B cell (primary cell): ENCODE measurements at regions not wholly inside any gene's neighbourhood (a gene's known extent, or its start where the extent isn't known, plus 50 kb on each side); places are given as distances from the start of the nearest gene placed in this dataset.

Source experiments
- EZH2 ChIP-seq: IDR thresholded peaks from 2 replicates; pipeline ENCODE4 v1.6.1; 2012; ENCODE audit warnings: borderline replicate concordance, low read depth, mild to moderate bottlenecking, moderate library complexity, low read length; ENCODE audit not compliant: insufficient read depth, poor library complexity, severe bottlenecking
- TF ChIP-seq, protein P1 (sequence below): fragments of 200-600 bp; IDR thresholded peaks from one replicate; pipeline ENCODE4 v1.8.0; 2022; ENCODE audit warnings: antibody characterized with exemption, mild to moderate bottlenecking

DNA sequence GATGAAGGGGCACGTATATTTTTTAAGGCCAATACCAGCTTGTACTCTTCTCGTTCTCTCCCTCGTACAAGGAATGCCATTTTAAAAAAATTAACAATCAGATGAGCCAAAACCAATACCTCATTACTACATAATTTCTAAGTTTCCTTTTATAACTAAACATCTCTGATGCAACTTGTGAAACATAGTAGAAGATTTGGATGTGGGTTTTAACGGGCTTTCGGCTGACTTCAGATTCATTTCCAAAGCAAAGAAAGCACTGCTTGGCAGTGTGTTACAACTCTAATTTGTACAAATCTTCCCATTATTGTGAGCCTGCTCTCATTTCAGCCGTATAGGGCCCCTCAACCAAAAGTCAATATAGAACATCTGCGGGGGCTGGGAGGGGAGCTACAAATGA is 99.1 kb upstream of the TMCC3 start:
- TF ChIP-seq, protein P1, sequence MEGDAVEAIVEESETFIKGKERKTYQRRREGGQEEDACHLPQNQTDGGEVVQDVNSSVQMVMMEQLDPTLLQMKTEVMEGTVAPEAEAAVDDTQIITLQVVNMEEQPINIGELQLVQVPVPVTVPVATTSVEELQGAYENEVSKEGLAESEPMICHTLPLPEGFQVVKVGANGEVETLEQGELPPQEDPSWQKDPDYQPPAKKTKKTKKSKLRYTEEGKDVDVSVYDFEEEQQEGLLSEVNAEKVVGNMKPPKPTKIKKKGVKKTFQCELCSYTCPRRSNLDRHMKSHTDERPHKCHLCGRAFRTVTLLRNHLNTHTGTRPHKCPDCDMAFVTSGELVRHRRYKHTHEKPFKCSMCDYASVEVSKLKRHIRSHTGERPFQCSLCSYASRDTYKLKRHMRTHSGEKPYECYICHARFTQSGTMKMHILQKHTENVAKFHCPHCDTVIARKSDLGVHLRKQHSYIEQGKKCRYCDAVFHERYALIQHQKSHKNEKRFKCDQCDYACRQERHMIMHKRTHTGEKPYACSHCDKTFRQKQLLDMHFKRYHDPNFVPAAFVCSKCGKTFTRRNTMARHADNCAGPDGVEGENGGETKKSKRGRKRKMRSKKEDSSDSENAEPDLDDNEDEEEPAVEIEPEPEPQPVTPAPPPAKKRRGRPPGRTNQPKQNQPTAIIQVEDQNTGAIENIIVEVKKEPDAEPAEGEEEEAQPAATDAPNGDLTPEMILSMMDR: no peak
- TF ChIP-seq EZH2: no peak
